ENCODE measurements at regions not wholly inside any gene's neighbourhood (a gene's known extent, or its start where the extent isn't known, plus 50 kb on each side); places are given as distances from the start of the nearest gene placed in this dataset.

- no peak for DNase-seq
Measured at GRCh38 chr17:72414032-72414396, 293.2 kb downstream of the SOX9 start.

GRCh38 chr17:72414967-72415853 lies 294.4 kb downstream of the SOX9 start:
- DNase-seq, result no peak

- DNase-seq, result no peak
Measured at GRCh38 chr17:72416054-72416675, 295.3 kb downstream of the SOX9 start.

GRCh38 chr17:72416905-72417304 lies 296.1 kb downstream of the SOX9 start:
- no peak for DNase-seq

GRCh38 chr17:72417627-72418026 lies 296.8 kb downstream of the SOX9 start:
- no peak for DNase-seq

GRCh38 chr17:72419866-72420774 lies 299.3 kb downstream of the SOX9 start:
- DNase-seq, result no peak

- DNase-seq, result no peak
Measured at GRCh38 chr17:72420775-72421127, 299.9 kb downstream of the SOX9 start.

GRCh38 chr17:72421128-72422092 lies 300.6 kb downstream of the SOX9 start:
- DNase-seq, result no peak

- DNase-seq, result no peak
Measured at GRCh38 chr17:72422204-72422504, 301.3 kb downstream of the SOX9 start.

GRCh38 chr17:72422505-72423285 lies 301.9 kb downstream of the SOX9 start:
- no peak for DNase-seq

- no peak for DNase-seq
Measured at GRCh38 chr17:72423286-72423589, 302.4 kb downstream of the SOX9 start.

- DNase-seq, result no peak
Measured at GRCh38 chr17:72423718-72424117, 302.9 kb downstream of the SOX9 start.

- no peak for DNase-seq
Measured at GRCh38 chr17:72424505-72425117, 303.8 kb downstream of the SOX9 start.

GRCh38 chr17:72425133-72425793 lies 304.4 kb downstream of the SOX9 start:
- DNase-seq, result no peak

- DNase-seq, result no peak
Measured at GRCh38 chr17:72425794-72426168, 305.0 kb downstream of the SOX9 start.

- no peak for DNase-seq
Measured at GRCh38 chr17:72426321-72426720, 305.5 kb downstream of the SOX9 start.

GRCh38 chr17:72426948-72427760 lies 306.3 kb downstream of the SOX9 start:
- no peak for DNase-seq

GRCh38 chr17:72427761-72428109 lies 306.9 kb downstream of the SOX9 start:
- DNase-seq, result no peak

GRCh38 chr17:72429066-72429638 lies 308.3 kb downstream of the SOX9 start:
- DNase-seq, result no peak

Data from activated CD8-positive, alpha-beta memory T cell treated with anti-CD3 and anti-CD28 coated beads for 24 hours (primary cell).